HG03460 (cell line): ENCODE measurements at regions not wholly inside any gene's neighbourhood (a gene's known extent, or its start where the extent isn't known, plus 50 kb on each side); places are given as distances from the start of the nearest gene placed in this dataset.

Source experiments
- ATAC-seq: cut with Tn5 transposase; IDR thresholded peaks from one replicate; pipeline ENCODE4 v1.9.1; 2021; ENCODE audit not compliant: unreplicated experiment

DNA sequence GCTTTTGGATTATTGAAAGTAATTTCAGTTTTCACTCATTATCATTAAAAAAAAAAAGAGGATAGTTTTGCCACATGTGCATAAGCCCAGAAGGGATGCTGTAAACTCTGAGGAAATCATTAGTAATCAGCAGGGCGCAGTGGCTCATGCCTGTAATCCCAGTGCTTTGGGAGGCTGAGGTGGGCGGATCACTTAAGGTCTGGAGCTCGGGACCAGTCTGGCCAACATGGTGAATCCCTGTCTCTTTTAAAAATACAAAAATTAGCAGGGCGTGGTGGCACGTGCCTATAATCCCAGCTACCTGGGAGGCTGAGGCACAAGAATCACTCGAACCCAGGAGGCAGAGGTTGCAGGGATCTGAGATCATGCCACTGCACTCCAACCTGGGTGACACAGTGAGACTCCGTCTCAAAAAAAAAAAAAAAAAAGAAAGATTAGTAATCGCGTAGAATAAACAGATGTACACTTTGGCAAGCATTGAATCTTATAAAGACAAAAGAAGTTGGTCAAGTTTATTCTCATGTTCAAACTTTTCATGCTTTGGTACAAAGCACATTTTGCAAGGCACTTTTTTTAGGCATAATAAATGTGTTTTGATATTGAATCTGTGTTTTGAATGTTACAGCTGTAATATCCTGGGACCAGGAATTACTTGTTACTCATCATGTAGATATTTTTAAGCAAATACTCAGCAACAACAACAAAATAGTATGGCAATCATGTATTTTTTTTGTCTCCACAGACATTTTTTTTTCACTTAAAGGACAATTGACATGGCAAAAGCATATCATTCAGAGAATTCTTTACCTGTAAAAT lies 93.2 kb upstream of the AGTR1 start:
- ATAC-seq = no peak

DNA sequence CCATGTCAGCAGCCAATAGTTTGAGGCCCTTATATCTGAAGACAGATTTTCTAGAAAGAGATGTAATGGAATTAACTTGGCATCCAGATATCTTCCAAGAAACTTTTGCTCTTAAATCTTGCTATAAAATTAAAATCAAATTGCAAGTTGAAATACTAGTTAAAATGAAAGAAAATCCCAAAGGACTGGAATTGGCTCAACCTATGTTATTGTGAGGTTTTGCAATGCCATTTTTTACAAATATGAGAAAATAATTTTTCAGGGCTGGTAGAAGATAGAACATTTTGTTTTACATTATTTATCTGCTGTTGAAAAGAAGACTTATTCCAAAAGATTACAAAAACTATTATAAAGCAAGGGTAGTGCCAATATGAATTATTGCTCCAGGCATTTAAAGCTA lies 92.2 kb upstream of the AGTR1 start:
- no peak for ATAC-seq

DNA sequence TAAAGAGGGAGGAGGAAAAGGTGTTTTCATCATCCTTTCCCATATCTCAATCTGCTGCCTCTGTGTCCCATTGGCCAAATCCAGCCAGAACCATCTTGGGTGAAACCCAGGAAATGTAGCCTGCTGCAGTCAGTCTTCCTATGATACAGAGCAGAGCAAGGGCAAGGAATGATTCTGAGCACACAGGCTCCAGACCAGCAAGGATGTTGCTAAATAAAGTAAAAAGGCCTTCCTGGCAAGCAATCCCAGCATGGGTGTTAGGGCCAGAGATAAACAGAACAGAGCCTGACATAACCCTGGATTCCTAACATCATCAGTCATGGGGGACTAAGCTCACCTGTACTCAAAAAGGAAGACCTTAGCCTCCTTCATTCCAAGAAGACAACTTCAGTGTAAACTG lies 90.7 kb upstream of the AGTR1 start:
- ATAC-seq = no peak

DNA sequence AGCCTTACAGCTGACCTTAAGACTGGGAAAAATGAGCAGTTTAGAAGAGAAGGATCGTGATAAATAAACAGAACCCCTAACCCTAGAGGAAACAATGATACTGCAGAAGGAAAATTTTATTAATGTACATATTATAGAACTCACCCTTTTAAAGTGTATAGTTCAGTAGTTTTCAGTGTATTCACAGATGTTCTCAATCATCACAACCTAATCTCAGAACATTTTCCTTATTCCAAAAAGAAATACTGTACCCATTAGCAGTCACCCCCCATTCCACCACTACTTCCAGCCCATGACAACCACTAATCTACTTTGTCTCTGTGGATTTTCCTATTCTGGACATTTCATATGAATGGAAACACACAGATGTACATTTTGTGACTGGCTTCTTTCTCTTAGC lies 90.2 kb upstream of the AGTR1 start:
- no peak for ATAC-seq

DNA sequence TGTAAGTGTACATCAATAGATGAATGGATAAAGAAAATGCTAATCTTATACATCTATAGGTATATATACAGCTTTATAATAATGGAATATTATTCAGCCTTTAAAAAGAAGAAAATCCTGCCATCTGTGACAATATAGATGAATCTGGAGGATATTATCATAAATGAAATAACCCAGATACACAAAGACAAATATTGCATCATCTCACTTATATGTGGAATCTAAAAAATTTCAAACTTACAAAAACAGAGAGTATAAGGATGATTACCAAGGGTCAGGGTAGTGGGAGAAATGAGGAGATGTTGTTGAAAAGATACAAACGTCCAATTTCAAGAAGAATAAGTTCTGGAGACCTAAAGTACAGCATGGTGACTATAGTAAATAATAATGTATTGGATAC lies 85.4 kb upstream of the AGTR1 start:
- ATAC-seq = no peak

DNA sequence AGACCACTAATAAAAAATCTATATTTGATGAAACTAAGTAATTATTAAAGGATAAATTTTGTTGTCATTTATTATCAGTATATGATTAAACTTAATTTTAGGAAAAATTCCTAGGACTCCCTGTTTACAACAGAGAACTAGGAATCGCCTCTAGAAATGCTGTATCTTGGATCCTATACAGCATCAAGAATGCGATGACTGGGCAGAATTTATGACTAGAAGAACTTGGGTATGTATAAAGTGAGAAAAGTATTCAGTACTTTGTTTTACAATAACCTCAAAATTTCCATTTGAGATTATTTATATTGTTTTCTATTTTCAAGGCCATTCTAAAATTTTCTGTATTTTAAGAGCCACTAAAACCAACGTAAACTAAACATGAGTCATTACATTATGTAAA lies 82.3 kb upstream of the AGTR1 start:
- no peak for ATAC-seq

DNA sequence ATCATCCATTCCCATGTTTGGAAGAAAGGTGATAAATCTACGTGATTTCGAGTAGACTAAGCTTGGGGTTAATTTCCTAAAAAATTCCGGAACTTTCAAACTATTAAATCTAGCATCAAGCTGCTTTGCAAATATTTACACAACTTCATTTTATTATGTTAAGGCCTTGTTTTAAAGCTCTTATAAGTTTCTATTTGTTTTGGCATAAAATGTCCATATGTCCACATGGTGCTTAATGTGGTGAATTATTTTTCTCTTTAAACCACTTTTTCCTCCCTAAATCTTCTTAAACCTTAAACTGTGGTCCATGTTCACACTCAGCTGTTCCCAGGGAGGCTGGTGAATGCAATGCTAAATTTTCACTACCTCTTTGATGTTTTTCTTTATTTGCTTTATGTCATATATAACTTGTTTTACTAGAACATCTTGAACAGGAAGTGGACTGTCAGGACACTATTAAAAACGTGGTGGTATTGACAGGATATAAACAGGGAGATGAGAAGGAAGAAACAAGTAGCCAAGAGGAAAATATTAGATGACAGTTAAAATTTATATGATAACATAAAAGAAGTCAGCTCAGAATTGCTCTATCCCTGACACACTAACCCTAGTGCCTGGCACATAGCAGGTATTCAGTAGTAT lies 72.5 kb upstream of the AGTR1 start:
- ATAC-seq = no peak

DNA sequence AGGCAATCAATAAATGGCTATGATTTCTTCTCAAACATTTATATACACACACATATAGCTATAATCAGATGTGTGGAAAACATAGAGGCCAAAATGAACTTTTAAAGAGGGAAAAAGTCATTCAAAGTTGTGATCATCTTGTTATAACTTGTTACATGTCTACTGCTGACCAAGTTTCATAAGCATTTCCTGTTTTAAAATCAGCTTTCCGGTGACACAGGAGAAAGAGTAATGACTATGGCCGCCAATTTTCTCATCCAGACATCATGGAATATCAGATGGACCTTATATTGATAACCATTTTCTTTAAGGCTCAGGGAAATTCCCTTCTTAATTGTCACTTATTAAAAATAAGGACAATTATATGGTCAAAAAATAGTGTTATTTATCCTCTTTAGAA lies 71.7 kb upstream of the AGTR1 start:
- ATAC-seq = no peak

DNA sequence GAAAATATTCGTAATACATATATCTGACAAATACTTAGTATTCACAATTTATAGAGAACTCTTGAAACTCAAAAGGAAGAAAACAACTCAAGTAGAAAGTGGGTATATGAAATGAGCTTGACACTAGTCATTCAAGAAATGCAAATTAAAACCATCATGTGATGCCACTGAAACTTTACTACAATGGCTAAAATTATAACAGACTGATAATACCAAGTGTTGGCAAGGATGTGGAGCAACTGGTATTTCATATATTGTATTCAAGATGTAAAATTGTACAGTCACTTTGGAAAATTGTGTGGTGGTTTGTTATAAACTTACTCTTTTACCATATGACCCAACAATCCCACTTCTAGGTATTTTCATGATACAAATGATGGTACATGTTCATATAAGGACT lies 68.7 kb upstream of the AGTR1 start:
- no peak for ATAC-seq

DNA sequence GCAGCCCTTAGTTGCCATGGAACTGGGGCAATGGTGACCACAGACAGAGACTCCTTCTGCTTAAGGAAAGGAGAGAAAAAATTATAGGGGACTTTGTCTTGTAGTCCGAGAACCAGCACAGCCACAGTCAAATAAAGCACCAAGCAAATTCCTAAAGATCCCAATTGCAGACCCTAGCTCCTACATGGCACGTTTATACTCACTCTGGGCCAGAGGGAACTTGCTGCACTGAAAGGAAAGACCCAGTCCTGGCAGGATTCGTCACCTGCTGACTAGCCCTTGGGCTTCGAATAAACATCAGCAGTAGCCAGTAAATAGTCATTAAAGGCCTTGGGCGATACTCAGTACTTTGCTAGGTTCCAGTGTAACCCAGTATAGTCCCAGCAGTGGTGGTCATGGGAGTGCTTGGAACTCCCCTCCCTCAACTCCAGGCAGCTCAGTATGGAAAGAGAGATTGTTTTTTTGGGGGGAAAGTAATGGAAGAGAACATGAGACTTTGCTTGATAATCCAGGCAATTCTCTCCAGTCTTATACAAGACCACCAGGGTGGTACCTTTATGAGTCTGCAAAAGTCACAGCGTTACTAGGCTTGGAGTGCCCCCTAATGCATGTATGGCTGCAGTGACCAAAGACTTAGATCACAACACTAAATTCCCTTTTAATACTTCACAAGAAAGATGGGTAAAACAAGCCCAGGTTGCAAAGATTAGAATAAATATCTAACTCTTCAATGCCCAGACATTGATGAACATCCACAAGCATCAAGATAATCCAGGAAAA lies 66.4 kb upstream of the AGTR1 start:
- ATAC-seq = no peak

DNA sequence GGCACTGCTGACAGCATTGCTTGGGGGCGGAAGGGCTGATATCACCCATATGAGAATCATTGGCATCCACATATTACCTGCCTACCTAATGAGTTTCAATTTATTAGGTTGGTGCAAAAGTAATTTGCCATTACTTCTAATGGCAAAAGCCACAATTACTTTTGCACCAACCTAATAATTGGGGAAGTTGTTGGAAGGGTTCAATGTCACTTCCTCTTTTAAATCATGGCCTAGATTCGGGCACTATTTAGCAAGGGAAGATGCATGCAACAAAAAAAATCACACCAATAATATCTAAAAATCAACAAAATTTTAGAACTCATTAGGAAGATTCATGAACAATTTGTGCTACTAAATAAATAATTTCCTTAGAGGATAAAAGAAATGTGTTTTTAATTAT lies 56.0 kb upstream of the AGTR1 start:
- no peak for ATAC-seq

DNA sequence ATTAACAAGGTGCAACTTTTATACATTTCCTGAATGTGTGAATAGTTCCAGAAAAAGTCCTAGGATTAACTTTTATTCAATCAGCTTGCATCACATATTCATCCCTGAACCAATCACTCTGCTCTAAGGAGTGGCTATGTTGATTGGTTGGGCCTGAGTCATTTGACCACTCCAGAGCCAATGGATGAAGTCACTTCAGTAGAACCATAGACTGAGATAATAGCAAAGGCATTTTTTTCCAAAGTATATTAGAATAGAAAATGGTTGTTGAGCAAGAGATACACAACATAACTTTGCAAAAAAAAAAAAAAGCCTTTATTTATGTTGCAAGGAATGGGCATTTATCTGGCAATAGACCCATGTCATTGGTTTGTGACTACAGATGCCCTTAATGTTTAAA lies 55.5 kb upstream of the AGTR1 start:
- ATAC-seq = no peak

DNA sequence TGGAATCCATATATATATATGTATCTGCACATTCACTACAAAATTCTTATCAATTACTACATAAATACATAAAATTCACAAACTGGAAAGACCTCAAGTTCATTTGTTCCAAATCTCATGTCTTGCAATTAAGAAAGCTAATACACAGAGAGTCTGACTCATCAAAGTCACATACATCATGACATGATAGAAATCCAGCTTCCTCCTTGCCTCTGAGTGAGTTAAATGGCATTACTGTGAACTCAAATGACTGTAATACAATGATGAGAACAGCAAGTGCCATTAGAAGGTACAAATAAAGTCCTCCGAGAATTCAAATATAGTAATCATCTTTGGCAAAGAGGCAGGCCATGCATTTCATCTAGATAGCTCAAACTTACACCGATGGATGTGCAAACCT lies 55.1 kb upstream of the AGTR1 start:
- ATAC-seq = no peak

DNA sequence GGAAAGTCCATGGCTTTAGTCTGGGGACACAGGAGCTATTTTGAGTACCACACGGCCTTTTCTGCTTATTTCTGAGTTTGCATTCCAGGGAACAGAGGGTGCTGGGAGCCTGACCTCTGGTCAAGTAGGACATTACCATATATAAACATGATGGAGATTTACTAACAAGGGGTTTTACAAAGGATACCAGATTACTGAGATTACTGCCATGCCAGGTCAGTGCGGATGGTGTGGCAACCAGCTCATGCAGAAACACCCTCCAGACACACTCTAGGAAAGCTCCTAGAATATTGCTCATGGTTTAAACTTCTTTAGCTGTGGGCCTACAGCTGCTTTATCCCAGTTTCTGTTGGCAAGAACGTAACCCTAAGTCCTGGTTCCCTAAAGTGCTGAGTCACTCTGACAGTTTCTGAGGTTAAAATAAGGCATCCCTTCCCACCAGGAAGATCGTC lies 54.3 kb upstream of the AGTR1 start:
- no peak for ATAC-seq

DNA sequence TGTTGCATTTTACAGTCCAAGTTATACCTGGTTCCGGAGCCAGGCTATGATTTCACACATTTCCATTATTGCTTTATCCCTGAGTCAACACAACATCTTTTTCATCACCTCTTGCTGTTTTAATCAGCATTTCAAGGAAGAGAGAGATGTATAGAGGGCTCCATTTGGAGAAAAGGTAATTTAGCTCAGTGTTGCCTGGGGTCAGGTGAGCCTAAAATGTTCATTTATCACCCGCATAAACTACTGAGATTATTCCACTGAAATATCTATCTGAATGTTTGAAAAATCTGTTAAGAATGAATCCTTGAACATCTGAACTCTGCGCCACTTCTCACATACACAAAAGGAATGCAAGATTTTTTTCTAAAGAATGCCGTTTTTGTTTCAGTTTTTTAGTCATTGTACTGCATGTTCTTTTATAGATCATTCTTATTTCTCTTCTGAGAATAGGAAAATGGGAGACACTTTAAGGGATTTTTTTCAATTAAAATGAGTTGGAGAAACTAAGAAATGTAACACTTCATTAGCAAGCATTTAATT lies 51.5 kb upstream of the AGTR1 start:
- ATAC-seq = no peak
